ENCODE measurements at regions not wholly inside any gene's neighbourhood (a gene's known extent, or its start where the extent isn't known, plus 50 kb on each side); places are given as distances from the start of the nearest gene placed in this dataset.

GRCh38 chr9:2359891-2360471 is 261.6 kb upstream of the VLDLR start:
- ChIA-PET POLR2A (ENCODE audit: unreplicated experiment) (no interaction called here), CTCF (no interaction called here)
- no peaks in the 10 kb centered on the region for H4K20me1 ChIP-seq (ENCODE audit: insufficient read depth, low read length)
- H4K5ac ChIP-seq (ENCODE audit: low read depth, low read length), result no peak overlapping the region
- H4K91ac ChIP-seq (ENCODE audit: insufficient read depth, low read depth, low read length), result no peak overlapping the region
- no peak overlapping the region for H2BK15ac ChIP-seq (ENCODE audit: low read depth, low read length)
- H2BK120ac ChIP-seq (ENCODE audit: low read depth, low read length), result no peak overlapping the region
- intact Hi-C loops (cut with micrococcal nuclease), result no loop called here
- no peak overlapping the region for H4K8ac ChIP-seq (ENCODE audit: low read depth in 2 of 2, low read length in 2 of 2)
- no peaks in the 10 kb centered on the region for H3K4me1 ChIP-seq (ENCODE audit: control insufficient read depth, insufficient read depth, low read length)
- no peak overlapping the region for H2AK5ac ChIP-seq (ENCODE audit: low read depth, low read length)
- H3K27ac ChIP-seq (ENCODE audit: insufficient read depth, low read length), result no peak overlapping the region
- H3K14ac ChIP-seq (replicated peaks; ENCODE audit: low read depth, low read length), result no peak overlapping the region
- no CpG with 5 or more reads among the region's 3 CpGs for WGBS, 2 experiments (ENCODE audit: extremely low coverage in 2 of 2, insufficient read length in 1 of 2)
- H3K9ac ChIP-seq (ENCODE audit: low read depth, low read length), result no peak overlapping the region
- H3K36me3 ChIP-seq (ENCODE audit: control insufficient read depth, insufficient read depth, low read length), result no peaks in the 10 kb centered on the region
- H3K79me1 ChIP-seq (ENCODE audit: low read depth in 1 of 2, low read length in 2 of 2), result no peaks in the 10 kb centered on the region
- H3K18ac ChIP-seq (ENCODE audit: low read depth, low read length), result no peak overlapping the region
- dilution Hi-C loops (cut with HindIII; ENCODE audit: low sequenced_read_pairs, unreplicated experiment), result no loop called here
- H3K27me3 ChIP-seq (ENCODE audit: control insufficient read depth, insufficient read depth, low read length), result peaks cover 3% of the 10 kb centered on the region
- no TSS peak for BruUV-seq (replicated peaks)
- H2BK5ac ChIP-seq (ENCODE audit: low read depth, low read length, poor library complexity, severe bottlenecking), result no peak overlapping the region
- H3K4ac ChIP-seq (ENCODE audit: low read depth, low read length), result no peak overlapping the region
- DNase-seq (no peak), ATAC-seq (ENCODE audit: low read depth) (no peak)
- no peak overlapping the region for H2AFZ ChIP-seq (replicated peaks; ENCODE audit: low read length, poor library complexity)
- no peak overlapping the region for H3K56ac ChIP-seq (ENCODE audit: extremely low read depth, insufficient read depth, low read length)
- in situ Hi-C loops (cut with MboI; ENCODE audit: low sequenced_read_pairs), result no loop called here
- H2BK20ac ChIP-seq (ENCODE audit: low read depth, low read length), result no peak overlapping the region
- no peaks in the 10 kb centered on the region for H3K9me3 ChIP-seq (ENCODE audit: control insufficient read depth, insufficient read depth, low read length)
- no peak overlapping the region for H3K4me3 ChIP-seq (ENCODE audit: insufficient read depth, low read depth, low read length)
- no peaks in the 10 kb centered on the region for H3K9me1 ChIP-seq (ENCODE audit: insufficient read depth, low read length)
- no peak overlapping the region for H2AK9ac ChIP-seq (replicated peaks; ENCODE audit: low read depth, low read length, poor library complexity)
- H3K4me2 ChIP-seq (ENCODE audit: low read depth, low read length), result no peak overlapping the region
- no peak overlapping the region for H3K23ac ChIP-seq (ENCODE audit: low read depth, low read length)
- TF ChIP-seq NFE2L2 (IDR thresholded peaks at IDR 0.05; ENCODE audit: low read depth, low read length) (no peak), FOS (IDR thresholded peaks at IDR 0.05; ENCODE audit: low read depth, low read length) (no peak), MAFK (IDR thresholded peaks at IDR 0.05; ENCODE audit: low read depth, low read length) (no peak), POLR2A (IDR thresholded peaks at IDR 0.05; ENCODE audit: low read depth, low read length) (no peak), RFX5 (IDR thresholded peaks at IDR 0.05; ENCODE audit: low read depth, low read length) (no peak), MXI1 (IDR thresholded peaks at IDR 0.05; ENCODE audit: borderline replicate concordance, low read depth, low read length) (no peak), CEBPB (IDR thresholded peaks at IDR 0.05; ENCODE audit: low read depth, low read length) (no peak), BHLHE40 (IDR thresholded peaks at IDR 0.05; ENCODE audit: low read depth, low read length) (no peak), SMC3 (IDR thresholded peaks at IDR 0.05; ENCODE audit: low read depth, low read length) (no peak), RAD21 (IDR thresholded peaks at IDR 0.05; ENCODE audit: low read length) (no peak), MAZ (IDR thresholded peaks at IDR 0.05; ENCODE audit: borderline replicate concordance, low read depth, low read length) (no peak), CHD1 (IDR thresholded peaks at IDR 0.05; ENCODE audit: low read depth, low read length) (no peak), RCOR1 (IDR thresholded peaks at IDR 0.05; ENCODE audit: insufficient replicate concordance, low read length) (no peak), CTCF (conservative IDR thresholded peaks at IDR 0.05; ENCODE audit: low read depth, low read length) (no peak), USF2 (IDR thresholded peaks at IDR 0.05; ENCODE audit: low read depth, low read length) (no peak)
- TF ChIP-seq, protein P1, sequence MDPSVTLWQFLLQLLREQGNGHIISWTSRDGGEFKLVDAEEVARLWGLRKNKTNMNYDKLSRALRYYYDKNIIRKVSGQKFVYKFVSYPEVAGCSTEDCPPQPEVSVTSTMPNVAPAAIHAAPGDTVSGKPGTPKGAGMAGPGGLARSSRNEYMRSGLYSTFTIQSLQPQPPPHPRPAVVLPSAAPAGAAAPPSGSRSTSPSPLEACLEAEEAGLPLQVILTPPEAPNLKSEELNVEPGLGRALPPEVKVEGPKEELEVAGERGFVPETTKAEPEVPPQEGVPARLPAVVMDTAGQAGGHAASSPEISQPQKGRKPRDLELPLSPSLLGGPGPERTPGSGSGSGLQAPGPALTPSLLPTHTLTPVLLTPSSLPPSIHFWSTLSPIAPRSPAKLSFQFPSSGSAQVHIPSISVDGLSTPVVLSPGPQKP (IDR thresholded peaks at IDR 0.05; ENCODE audit: borderline replicate concordance, low read depth, low read length), result no peak

Data from IMR-90 (cell line).